Vagina (tissue), 2 donors: ENCODE measurements at regions not wholly inside any gene's neighbourhood (a gene's known extent, or its start where the extent isn't known, plus 50 kb on each side); places are given as distances from the start of the nearest gene placed in this dataset.

ENCODE experiments used
- CTCF ChIP-seq, 3 experiments: fragments of 450-650 bp in 2 of 3; fragments of 200-600 bp in 1 of 3; sonication (generic) in 1 of 3; IDR thresholded peaks; one replicate each; pipeline ENCODE4 v1.5.1; 2017 to 2019; ENCODE audit warnings: antibody characterized with exemption in 3 of 3, mild to moderate bottlenecking in 2 of 3, moderate library complexity in 2 of 3
- POLR2AphosphoS5 ChIP-seq, 2 donors: sonication (generic); formaldehyde crosslinking; IDR thresholded peaks; one replicate each; pipeline ENCODE4 v1.9.0; 2017; ENCODE audit warnings: antibody characterized with exemption in 2 of 2, mild to moderate bottlenecking in 2 of 2, low read depth in 1 of 2; ENCODE audit not compliant: insufficient read depth in 1 of 2

GRCh38 chr16:29204806-29205135 is 201.7 kb downstream of the NPIPB11 start:
- no peak for TF ChIP-seq POLR2AphosphoS5 (IDR thresholded peaks at IDR 0.05; ENCODE audit: insufficient read depth in 1 of 2, low read depth in 1 of 2)
- TF ChIP-seq CTCF (IDR thresholded peaks at IDR 0.05) = no peak
